HPDE6-E6E7 (cell line): ENCODE measurements at regions not wholly inside any gene's neighbourhood (a gene's known extent, or its start where the extent isn't known, plus 50 kb on each side); places are given as distances from the start of the nearest gene placed in this dataset.
"Not testable (repeated sequence)": the region's sequence is repeated elsewhere in the genome, so short reads cannot be mapped to it uniquely, and the experiment has no call there.

ENCODE experiments used
- DNase-seq: peaks from one replicate; pipeline ENCODE4 v3.0.0; 2011; ENCODE audit warnings: missing footprints; ENCODE audit errors: extremely low spot score

DNA sequence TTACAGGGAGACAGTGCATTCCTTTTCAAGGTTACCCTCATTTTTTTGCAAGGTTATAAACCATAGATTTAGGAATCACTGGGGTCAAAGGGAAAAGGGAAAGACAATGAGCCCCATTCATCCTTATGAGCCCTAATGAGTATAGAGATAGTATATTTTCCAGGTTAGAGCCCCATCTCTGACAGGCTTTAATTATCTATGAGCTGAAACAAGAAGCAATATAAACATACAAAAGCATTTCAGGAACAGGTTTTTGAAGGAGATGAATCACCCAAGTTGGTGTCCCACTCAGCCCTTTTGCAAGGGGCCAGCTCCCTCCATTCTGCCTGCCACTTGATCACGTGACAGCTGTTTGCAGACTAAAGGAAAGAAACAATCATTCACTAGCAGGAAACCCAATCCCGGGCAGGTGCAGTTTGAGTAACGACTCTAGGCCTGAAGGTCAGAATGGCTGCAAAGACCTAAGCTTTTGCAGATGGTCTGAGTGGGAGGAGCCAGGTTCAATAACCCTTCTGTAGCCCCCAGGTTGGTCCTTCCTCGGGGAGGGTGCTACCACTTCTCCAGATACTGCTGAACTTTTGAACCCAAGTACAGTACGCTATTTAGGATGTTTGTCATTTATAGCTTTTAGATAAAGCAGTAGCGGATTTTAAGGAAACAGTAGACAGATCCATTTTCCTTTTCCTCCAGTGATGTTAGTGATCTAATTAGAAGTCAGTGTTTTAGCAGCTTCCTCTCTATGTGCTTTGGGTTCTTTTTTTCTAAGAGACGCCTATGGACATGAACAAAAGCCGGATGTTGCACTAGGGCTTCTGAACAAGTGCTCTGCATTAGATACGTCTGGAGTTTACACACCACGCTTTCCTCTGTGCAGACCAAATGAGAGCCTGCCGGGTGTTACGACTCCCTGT is 253.2 kb downstream of the SOX4 start:
- no peak for DNase-seq

DNA sequence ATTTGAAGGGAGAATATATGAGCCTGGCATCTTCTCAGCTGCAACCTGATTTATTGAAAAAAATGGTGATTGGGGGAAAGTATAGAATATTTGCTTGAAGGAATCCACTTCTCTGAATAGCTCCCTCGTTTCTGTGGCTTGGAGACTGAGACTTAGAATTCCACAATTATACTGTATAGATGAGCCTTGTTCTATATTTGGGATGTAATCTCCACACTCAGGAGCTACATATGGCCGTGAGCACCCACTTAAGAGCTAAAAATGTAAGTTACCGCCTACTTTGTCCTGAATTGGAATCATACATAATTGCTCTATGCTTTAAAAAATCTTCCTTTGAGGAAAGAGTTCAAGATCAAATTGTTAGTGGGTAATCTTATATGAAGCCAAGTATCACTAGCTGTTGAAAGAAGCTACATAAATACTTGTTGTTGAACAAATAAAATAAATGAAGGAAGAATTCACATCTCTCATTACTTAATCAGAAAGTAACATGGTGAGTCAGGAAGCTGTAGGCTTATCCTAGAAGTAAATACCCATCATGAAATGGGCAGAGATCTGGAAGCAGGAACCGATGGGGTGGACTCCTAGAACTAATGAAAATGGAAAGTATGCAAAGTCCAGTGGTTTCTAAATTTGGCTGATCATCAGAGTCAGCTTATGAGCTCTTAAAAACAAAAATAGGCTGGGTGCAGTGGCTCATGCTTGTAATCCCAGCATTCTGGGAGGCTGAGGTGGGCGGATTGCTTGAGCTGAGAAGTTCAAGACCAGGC is 254.3 kb downstream of the SOX4 start:
- DNase-seq = no peak

DNA sequence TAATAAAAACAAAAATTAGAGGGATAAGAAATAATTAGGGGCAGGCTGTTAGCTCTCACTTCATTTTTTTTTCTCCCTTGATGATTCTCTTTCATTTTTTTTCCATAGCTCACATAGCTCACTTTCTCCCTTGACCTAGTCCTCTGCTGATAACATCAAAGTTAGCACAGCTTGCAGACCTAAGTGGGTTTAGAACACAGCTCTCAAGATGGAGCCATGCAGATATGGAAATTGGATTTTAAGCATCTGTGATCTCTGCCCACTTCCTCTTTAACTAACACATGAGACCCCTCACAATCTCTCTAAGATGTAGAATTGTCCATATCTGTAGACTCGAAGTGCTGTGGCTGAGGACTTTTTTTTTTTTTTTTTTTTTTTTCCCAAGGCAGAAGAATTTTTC is 257.1 kb downstream of the SOX4 start:
- no peak for DNase-seq

DNA sequence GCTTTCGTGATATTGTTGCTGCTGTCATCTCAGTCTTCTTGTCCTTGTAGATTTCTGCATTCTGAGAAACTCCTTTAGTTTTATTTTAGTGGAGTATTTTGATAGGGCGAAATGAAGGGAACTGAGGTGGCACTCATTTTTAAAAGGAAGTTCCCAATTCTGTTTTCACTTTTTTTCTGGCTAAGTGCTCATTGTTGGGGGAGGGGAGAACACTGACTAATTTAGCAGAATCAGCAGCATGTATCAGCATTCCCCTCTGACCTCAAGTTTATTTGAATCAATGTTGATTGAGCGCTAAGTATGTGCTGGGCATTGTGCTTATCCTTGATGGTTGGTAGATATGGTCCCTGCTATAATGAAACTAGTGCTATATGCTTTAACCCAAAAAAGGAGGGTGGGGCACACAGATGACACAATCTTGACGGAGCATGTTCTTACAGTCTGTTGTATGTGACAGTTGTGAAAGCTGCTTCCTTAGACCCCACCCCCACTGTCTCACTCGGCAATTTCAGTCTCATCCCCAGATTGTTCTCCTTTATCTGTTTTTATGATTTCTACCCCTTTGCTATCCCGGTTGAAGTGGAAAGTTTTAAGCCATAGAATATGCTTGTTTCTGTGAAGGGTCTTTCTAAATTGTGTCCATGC is 262.4 kb downstream of the SOX4 start:
- peak; percentile 13 for DNase-seq

DNA sequence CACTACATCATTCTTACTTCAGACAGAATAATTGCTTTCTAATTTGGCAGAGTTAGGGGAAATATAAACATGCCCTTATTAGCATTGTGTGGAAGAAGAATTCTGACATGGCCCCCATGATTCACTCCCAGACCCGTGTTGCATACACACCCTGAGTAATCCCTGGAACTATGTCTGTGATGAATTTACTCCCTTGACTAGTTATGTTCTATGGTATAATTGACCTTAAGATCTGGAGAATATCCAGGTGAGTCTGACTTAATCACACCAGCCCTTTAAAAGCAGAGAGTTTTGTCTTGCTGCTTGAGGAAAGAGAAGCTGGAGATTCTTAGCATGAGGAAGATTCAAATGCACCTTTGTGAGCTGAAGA is 262.9 kb downstream of the SOX4 start:
- DNase-seq = peak; percentile 89

DNA sequence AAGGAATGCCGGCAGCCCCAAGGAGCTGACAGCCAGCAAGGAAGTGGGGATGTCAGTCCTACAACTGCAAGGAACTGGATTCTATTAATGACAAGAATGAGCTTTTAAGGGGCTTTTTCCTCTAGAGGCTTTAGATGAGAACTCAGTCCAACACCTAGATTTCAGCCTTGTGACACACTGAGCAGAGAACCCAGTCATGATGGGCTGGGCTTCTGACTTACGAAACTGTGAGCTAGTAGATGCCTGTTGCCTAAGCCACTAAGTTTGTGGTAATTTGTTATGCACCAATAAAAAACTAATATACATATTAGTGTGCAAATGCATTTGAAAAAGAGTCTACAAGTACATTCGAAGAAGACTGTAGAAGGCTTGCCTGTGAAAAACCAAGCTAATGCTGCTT is 263.3 kb downstream of the SOX4 start:
- DNase-seq = no peak

DNA sequence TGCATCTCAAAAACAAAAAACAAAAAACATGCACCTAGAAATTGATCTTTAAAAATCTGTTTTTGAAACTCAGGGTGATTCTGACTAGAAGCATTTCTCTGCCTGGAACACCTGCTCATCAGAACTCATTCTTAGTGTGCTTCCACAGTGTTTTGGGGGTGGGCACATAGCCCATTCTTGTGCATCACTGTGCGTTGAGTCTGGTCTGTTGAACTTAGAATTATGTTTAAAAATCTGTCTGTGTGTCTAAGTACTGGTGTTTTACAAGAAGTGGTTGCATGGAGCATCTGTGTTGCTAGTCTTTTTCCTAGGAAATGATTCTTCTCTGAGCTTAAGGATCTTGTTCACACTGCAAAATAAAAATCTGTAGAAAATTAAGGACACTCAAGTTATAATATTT is 264.5 kb downstream of the SOX4 start:
- DNase-seq = no peak

DNA sequence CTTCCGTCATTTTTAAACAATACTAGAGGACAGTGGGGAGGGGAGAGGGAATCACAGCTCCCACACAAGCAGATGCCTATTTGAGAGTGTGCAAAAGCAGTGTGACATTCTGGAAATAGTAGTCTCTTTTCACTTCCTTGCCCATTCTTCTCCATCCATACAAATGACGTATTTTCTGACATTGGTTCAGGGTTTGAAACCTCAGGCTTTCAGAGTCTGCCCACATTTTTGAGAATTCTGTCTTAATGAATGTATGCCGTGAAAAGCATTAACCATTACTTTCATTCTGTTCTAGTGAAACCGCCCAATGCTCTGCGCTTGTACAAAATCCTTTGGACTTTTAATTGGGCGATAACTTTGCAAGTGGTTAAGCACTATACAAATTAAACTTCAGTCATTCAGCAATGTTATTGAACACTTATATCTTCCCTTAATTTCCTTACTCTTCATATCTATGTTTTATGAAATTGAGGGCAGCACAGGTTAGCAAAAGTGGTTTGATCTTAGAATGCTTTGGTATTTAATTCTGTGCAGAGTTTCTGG is 265.7 kb downstream of the SOX4 start:
- no peak for DNase-seq

DNA sequence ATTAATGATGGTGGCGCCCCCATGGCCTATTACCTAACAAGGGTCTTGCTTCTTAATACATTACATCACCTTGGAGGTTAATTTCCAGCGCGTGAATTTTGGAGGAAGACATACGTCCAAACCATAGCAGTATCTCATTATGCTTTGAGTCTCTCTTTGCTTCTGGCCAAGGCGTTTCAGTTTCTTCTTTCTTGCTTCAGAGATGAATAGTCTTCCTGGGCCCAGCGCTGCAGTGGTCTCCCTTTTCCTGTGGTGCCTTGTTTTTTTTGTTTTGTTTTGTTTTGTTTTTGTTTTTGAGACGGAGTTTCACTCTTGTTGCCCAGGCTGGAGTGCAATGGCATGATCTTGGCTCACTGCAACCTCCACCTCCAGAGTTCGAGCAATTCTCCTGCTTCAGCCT is 268.4 kb downstream of the SOX4 start:
- no peak for DNase-seq

DNA sequence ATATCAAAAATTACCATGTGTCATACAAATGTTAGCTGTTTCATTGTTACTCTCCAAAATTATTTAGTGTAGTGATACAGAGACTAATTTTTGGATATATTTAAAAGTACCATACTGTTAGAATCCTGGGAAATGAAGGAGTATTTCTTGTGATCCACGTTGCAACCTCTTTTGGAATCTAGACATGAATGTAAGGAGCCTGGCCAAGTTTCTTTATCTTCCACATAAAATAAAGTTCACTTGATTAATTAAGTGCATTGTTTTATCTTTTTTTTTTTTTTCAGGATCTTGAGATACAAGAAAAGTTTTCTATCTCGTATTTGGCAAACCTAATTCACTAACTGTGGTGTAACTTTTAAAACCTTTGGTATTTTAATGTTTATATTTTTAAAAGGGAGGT is 270.7 kb downstream of the SOX4 start:
- no peak for DNase-seq

DNA sequence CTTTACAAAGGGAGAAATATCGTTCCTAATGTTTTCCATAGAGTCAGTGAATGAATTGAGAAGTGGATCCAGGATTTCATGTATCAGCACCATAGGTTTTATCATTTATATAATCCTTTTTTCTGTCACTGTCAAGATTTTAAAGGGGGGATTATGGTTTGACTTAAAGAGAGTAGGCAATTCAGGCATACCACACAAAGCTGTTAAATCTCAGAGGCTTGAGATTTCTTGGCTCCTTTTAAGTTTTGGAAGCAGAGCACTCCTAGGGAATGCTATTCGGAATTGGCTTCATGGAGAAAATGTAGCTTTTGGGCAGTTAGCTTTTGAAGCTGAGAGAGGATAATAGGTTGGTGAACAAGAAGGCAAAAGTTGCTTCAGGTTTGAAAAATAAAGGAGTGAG is 274.7 kb downstream of the SOX4 start:
- no peak for DNase-seq

DNA sequence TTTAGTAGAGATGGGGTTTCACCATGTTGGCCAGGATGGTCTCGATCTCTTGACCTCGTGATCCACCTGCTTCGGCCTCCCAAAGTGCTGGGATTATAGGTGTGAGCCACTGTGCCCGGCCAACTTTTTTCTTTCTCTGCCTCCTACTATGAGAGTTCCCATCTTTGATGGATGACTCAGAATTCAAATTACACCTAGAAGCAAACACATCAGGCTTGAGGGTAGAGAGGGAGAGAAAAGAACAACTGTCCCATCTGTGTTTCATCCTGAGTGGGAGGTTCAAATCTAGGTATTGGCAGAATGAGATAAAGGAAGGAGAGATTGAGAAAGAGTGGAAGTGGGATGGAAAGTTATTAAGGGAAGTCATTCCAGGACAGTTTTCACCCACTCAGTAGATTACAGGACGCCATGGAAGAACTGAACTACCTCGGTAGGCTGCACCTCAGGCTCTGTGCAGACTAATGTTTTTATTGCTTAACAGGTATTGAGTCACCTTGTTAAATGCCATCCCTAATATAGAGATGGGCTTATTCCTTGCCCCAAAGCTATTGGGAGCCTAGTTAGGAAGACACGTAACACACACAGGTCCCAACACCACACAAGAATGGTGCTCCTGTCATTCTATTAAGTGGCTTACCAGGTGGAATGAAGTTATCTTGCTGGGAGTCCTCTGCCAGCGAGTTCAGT is 275.7 kb downstream of the SOX4 start:
- peak; percentile 58 for DNase-seq

DNA sequence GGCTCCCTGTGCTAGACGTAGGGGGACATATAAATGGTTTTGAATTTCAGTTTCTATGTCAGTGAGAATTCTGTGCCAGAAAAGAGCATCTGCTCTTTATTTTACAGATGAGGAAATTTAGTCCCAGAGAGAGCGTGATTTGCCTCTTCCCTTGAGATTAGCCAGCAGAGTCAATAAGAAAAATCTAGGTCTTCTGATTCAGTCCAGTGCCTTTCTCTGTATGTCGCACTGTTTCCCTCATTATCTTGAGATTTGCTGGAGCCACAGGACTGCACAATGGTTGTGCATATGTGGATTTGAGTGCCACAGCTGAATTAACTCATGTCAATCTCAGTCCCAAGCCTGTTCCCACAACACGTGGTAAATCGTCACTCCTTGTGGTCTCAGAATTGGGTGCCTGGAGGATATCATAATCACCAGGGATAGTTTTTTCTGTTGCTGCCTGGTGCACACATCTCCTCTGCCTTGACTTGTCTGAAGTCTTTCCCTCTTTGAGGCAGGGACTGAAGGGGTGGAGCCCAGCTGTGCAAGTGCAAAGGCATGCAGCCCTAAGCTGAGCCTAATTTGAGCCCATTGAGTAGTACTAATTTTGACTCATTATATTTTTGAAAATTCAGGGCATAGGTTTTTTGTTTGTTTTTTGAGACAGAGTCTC is 276.7 kb downstream of the SOX4 start:
- no peak for DNase-seq

DNA sequence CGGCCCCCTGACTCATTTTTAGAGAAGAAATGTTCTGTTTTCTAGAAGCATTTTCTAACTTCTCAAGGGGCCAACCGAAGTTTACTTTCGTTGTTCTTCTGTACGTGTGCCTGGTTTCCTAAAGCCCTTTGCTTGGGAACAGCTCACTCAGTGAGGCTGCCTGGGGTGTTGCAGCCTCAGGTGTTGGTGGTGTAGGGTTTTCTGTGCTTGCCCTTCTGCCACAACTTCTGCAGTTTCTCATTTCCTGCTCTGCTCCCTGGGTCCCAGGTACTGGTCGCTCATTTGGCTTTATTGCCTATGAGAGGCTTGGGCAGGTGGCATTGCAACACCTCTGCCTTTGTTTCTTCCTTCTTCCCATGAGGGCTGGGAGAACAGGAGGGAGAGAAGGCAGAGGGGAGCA is 278.3 kb downstream of the SOX4 start:
- DNase-seq = no peak

DNA sequence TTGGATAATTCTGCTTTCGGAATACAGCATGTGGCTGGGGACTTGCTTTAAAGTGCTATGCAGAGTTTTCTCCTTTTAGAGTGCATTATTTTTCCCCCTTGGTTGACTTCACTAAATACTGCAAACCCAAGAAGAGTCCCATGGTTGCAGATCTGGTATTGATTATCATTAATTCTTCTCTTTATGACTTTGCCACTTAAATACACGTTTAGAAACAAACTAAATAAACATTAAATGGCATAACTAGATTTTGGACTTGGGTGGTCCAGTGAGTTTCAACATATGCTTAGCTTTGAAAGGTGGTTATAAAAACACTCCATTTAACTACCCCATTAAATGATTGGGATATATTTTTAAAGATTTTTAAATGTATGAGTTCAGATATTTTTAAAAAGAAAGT is 279.2 kb downstream of the SOX4 start:
- DNase-seq = no peak

DNA sequence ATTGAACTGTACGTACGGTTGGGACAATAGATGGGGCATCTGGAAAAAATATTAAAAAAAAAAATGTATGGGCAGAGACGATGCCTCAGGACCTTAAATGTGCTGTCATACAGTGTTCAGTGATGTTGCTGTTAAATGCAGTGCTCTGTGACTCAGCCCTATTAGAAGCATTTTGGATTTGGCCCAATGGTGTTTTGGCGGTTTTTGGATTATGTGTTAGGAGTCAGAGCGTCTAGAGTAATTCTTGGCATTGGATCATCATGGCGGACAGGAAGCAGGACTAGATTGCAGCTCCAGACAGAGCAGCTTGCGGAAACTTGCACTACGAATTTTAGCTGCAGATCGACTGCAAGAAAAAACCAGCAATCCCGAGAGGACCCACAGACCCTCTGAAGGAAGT is 280.0 kb downstream of the SOX4 start:
- DNase-seq = no peak

DNA sequence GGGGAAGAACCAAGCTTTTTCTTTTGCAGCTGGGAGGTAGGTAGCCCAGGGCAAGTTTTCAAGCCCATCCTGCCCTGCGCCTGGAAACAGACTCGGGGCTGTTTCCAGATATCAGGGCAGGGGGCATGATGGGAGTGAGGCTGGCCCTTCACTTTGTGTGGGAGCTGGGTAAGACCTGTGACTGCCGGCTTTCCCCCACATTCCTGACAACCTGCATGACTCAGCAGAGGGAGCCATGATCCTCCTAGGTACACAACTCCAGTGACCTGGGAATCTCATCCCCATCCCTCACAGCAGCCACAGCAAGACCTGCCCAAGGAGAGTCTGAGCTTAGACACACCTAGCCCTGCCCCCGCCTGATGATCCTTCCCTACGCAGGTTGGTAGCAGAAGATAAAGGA is 280.8 kb downstream of the SOX4 start:
- DNase-seq = no peak

DNA sequence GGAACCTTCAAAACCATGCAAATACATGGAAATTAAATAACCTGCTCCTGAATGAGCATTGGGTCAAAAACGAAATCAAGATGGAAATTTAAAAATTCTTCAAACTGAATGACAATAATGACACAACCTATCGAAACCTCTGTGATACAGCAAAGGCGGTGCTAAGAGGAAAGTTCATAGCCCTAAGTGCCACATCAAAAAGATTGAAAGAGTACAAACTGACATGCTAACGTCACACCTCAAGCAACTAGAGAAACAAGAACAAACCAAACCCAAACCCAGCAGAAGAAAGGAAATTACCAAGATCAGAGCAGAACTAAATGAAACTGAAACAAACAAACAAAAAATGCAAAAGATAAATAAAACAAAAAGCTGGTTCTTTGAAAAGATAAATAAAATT is 283.5 kb downstream of the SOX4 start:
- DNase-seq = not testable (repeated sequence)

DNA sequence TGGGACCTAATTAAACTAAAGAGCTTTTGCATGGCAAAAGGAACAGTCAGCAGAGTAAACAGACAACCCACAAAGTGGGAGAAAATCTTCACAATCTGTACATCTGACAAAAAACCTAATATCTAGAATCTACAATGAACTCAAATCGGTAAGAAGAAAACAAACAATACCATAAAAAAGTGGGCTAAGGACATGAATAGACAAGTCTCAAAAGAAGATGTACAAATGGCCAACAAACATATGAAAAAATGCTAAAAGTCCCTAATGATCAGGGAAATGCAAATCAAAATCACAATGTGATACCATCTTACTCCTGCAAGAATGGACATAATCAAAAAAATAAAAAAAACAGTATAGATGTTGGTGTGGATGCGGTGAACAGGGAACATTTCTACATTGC is 286.7 kb downstream of the SOX4 start:
- DNase-seq = not testable (repeated sequence)

DNA sequence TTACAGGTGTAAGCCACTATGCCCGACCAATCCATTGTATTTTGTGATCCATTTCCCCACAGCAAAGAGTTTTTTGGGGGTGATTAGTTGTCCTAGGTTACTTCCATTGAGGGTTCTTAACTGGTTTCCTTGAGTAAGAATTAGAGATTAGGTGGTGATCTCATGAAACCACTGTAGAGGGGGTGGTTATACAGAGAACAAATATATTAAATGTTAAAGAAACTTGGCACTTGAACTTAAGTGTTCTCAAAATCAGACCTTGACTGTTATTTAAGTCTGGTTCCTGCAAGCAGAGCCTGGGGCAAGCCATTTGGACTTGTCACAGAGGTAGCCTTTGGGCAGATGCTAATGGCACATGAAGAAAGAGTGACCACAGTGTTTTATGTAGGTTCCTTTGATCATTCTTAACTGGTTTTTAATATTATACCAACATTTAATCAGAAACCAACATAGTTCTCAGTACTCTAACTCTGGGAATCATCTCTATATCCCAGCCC is 288.5 kb downstream of the SOX4 start:
- no peak for DNase-seq
